ENCODE measurements at regions not wholly inside any gene's neighbourhood (a gene's known extent, or its start where the extent isn't known, plus 50 kb on each side); places are given as distances from the start of the nearest gene placed in this dataset.

DNA sequence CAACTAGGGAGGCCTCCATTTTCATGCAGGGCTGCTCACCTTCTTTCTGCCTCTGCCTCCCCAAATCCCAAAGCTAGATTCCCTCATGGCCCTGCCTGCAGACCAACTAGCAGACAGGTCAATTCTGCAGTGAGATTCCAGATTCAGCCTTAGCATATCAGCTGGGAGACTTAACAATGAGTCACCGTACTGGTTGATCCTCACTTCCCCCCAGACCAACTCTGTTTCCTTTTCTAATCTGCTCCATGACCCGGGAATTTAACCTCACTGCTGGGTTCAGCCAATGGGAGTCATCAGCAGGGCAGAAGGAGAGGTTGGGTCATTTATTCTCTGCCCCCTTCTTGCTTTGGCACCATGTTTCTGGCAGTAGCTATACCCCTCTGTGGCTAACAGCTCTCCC, 140.6 kb upstream of the GRIK3 start:
- no peaks in the 10 kb centered on the region for H3K4me1 Mint-ChIP-seq (ENCODE audit: low read depth, unreplicated experiment)
- H3K27ac Mint-ChIP-seq (ENCODE audit: unreplicated experiment) = no peak overlapping the region
- CTCF ChIA-PET = no interaction called here
- no peak for DNase-seq
- H3K36me3 Mint-ChIP-seq (ENCODE audit: insufficient read depth, unreplicated experiment) = no peaks in the 10 kb centered on the region
- H3K4me3 Mint-ChIP-seq (ENCODE audit: low read depth, unreplicated experiment) = no peak overlapping the region
- no peaks in the 10 kb centered on the region for H3K9me3 Mint-ChIP-seq (ENCODE audit: low read depth, unreplicated experiment)
- TF ChIP-seq CTCF (IDR thresholded peaks at IDR 0.05; ENCODE audit: unreplicated experiment) = no peak
- no TSS peak for BruUV-seq (replicated peaks)
- intact Hi-C loops (cut with micrococcal nuclease; ENCODE audit: unreplicated experiment) = loop anchor here (10.0 kb wide), 1 partner anchor 600 kb away; no protein-coding TSS in a partner anchor
- peaks cover 85% of the 10 kb centered on the region for H3K27me3 Mint-ChIP-seq (ENCODE audit: unreplicated experiment)

DNA sequence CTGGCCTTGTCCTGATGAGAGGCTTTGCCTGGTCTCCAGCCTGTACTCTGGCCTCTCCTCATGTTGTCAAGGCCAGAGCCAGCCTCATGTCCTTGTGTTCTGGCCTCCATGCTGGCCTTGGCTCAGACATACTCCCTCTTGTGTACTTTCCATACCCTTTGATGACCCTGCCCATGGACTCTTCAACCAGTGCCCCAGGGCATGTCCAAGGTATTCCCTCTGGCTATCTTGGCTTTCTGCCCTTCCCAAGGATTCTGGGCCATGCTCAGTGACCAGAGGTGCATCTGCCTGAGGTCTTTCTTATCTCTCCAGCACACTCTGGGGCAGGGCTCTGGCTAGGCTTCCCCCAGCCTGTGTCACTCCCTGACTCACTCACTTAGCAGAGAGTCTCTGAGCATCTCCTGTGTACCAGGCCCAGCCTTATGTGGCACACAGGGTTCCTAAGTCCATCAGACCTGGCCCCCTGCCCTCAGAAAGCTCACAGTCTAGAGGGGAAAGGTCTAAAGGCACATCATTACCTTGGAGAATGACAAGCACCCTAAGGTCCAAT, 141.4 kb upstream of the GRIK3 start:
- no peak overlapping the region for H3K27ac Mint-ChIP-seq (ENCODE audit: unreplicated experiment)
- no peaks in the 10 kb centered on the region for H3K9me3 Mint-ChIP-seq (ENCODE audit: low read depth, unreplicated experiment)
- CTCF ChIA-PET = interaction anchor here (1.0 kb wide), 1 partner anchor 464 kb away, joined by 3 read pairs; no protein-coding TSS in a partner anchor
- TF ChIP-seq CTCF (IDR thresholded peaks at IDR 0.05; ENCODE audit: unreplicated experiment) = no peak
- H3K4me3 Mint-ChIP-seq (ENCODE audit: low read depth, unreplicated experiment) = no peak overlapping the region
- DNase-seq = no peak
- intact Hi-C loops (cut with micrococcal nuclease; ENCODE audit: unreplicated experiment) = loop anchor here (10.0 kb wide), 1 partner anchor 601 kb away; no protein-coding TSS in a partner anchor
- BruUV-seq (replicated peaks) = no TSS peak
- H3K4me1 Mint-ChIP-seq (ENCODE audit: low read depth, unreplicated experiment) = no peaks in the 10 kb centered on the region
- peaks cover 85% of the 10 kb centered on the region for H3K27me3 Mint-ChIP-seq (ENCODE audit: unreplicated experiment)
- no peaks in the 10 kb centered on the region for H3K36me3 Mint-ChIP-seq (ENCODE audit: insufficient read depth, unreplicated experiment)

- Mint-ChIP-seq H3K27me3 (ENCODE audit: unreplicated experiment) (peaks cover 84% of the 10 kb centered on the region), H3K36me3 (ENCODE audit: insufficient read depth, unreplicated experiment) (no peaks in the 10 kb centered on the region), H3K27ac (ENCODE audit: unreplicated experiment) (no peak overlapping the region), H3K4me3 (ENCODE audit: low read depth, unreplicated experiment) (no peak overlapping the region), H3K4me1 (ENCODE audit: low read depth, unreplicated experiment) (no peaks in the 10 kb centered on the region), H3K9me3 (ENCODE audit: low read depth, unreplicated experiment) (no peaks in the 10 kb centered on the region)
- TF ChIP-seq CTCF (IDR thresholded peaks at IDR 0.05; ENCODE audit: unreplicated experiment) = no peak
- intact Hi-C loops (cut with micrococcal nuclease; ENCODE audit: unreplicated experiment) = loop anchor here (10.0 kb wide), 1 partner anchor 601 kb away; no protein-coding TSS in a partner anchor
- DNase-seq = no peak
- BruUV-seq (replicated peaks) = no TSS peak
- CTCF ChIA-PET = interaction anchor here (1.0 kb wide), 1 partner anchor 465 kb away, joined by 3 read pairs; no protein-coding TSS in a partner anchor
Observed at GRCh38 chr1:37176269-37176668, 142.0 kb upstream of the GRIK3 start.

DNA sequence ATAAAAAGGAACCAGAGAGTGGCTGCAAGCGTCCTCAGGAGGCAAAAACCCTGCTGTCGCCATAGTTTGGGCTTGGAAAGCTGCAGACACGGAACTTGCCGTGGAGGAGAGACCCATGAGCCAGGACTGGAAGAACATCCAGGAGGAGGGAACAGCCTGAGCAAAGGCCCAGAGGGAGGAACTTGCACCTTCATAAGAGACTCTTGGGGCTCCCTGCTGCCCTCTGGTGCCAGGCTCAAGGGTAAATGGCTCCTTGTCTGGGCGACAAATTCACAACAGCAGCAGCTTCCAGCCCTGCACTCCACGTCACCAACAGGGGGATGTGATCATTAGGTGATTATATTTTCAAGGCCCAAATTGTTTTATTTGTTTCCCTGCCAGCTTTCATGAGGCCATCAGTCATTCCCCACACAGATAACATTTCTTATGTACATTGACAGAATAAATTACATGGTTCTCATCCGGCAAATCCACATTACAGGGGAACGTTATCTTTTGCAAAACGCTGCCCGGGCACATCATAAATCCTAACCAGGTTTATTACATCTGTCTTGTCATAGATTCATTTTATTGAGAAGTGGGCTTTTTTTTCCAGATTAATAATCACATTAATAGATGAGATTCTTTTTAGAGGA, 143.0 kb upstream of the GRIK3 start:
- Mint-ChIP-seq H3K4me3 (ENCODE audit: low read depth, unreplicated experiment) (no peak overlapping the region), H3K4me1 (ENCODE audit: low read depth, unreplicated experiment) (no peaks in the 10 kb centered on the region), H3K27me3 (ENCODE audit: unreplicated experiment) (peaks cover 90% of the 10 kb centered on the region), H3K36me3 (ENCODE audit: insufficient read depth, unreplicated experiment) (no peaks in the 10 kb centered on the region), H3K27ac (ENCODE audit: unreplicated experiment) (no peak overlapping the region), H3K9me3 (ENCODE audit: low read depth, unreplicated experiment) (no peaks in the 10 kb centered on the region)
- BruUV-seq (replicated peaks) = no TSS peak
- intact Hi-C loops (cut with micrococcal nuclease; ENCODE audit: unreplicated experiment) = loop anchor here (1.0 to 10.0 kb wide), 2 partner anchors 474 to 603 kb away; no protein-coding TSS in a partner anchor
- DNase-seq = peak; percentile 49
- TF ChIP-seq CTCF (IDR thresholded peaks at IDR 0.05; ENCODE audit: unreplicated experiment) = no peak
- CTCF ChIA-PET = no interaction called here
